NCI-H2227 (cell line): ENCODE measurements at regions not wholly inside any gene's neighbourhood (a gene's known extent, or its start where the extent isn't known, plus 50 kb on each side); places are given as distances from the start of the nearest gene placed in this dataset.
A peak's percentile ranks its signal among the peaks of the same experiment; 100 is the strongest.

ENCODE experiments used
- DNase-seq: peaks from one replicate; lab custom pipeline; 2025; ENCODE audit not compliant: unreplicated experiment; lab: John Stamatoyannopoulos, UW

DNA sequence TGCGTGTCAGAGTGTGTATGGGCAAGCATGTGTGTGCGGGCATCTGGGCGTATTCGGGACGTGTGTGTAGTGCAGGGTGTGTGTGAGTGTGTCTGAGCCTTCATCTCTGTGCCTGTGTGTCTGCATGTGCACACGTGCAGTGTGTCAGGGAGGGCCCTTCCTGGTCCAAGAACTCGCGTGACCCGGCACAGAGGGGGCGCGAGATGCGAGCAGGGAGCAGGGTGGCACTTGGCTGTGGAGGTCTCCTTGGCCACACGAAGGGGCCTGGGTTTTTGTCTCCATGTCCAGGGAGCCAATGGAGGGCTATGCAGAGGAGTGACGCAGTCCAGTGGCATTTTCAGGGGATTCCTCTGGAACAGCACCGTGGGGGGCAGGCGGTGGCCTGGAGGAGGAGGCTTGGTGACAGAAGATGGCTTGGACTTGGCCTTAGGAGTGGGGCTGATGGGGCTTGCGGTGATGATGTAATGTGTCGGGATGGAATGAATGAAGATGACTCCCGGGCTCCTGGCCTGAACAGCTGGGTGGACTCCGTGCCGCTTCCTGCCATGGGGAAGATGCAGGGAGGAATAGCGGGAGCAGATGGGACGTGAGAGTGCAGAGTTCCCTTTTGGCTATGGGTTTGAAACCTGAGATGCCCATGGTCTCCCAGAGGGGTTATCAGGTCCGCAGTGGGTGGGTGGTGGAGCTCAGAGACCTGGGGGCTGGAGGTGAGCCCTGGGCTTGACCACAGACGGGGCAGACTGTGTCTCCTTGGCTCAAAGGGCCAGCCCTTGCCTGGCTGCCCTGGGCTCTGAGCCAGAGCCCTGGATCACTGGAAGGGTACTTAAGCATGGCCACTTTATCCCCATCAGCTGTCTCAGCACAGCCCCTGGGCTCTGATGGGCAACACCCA is 208.3 kb downstream of the PHETA1 start:
- DNase-seq, result no peak

DNA sequence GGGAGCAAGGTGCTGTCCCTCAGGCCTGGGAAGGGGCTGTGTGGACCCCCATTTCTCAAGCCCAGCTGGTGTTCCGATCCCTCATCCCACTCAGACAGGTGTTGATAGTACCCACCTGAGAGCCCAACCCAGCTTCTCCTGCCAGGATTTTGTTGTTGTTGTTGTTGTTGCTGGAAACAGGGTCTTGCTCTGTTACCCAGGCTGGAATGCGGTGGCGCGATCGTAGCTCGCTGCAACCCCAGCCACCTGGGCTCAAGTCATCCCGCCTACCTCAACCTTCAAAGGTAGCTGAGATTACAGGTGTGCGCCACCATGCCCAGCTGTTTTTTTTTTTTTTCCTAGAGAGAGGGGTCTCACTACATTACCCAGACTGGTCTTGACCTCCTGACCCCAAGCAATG is 209.9 kb downstream of the PHETA1 start:
- DNase-seq, result no peak

DNA sequence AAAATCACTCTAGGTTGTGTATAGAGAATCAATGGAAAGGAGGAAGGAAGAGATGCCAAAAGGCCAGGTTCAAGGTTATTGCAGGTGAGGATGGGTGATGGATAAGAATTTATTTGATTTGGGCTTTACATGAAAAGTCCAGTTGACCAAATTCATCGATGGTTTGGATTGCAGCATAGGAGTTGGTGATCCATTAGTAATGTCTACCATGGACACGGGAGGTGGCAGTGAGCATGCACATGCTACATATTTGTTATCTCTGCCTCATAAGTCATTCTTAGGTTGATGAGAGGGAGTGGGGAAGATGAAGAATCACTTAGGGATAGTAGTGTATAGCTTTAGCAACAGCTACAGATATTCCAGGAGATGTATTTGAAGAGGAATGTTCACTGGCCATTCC is 211.4 kb downstream of the PHETA1 start:
- DNase-seq, result no peak

DNA sequence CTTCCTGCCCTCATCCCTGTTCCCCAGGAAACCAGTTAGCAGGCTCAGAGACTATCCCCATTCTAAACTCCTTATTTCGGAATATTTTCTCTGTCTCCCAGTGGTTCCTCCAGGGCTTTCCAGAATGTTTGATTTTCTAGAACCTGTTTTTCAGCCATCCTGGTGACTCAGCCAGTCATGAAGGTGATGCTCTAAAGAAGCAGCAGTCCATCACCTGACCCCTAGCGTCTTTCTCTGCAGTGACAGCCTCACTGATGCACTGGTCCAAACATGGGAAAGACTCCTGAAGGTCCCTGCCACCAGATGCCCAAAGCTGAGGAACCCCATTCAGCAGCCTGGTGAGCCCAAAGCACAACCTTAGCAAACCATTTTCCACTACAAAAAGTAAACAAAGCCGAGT is 212.6 kb downstream of the PHETA1 start:
- no peak for DNase-seq

DNA sequence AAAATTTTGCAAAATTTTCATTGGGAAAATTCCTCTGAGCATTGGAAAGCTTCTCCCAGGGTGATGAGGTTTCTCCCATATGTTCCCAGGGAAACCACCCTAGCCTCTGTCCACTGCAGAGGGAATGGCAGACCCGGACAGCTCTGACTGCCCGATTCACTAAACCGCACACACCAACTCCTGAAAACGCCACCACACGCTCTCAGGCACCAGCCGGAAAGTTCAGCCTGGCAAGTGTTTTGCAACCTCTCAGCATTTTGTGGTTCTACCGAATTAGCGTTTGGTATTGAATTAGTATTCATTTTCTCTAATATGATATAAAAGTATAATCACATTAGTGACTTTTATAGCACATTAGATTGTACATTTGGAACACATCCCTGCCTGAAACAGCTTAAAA is 213.4 kb downstream of the PHETA1 start:
- DNase-seq, result no peak

DNA sequence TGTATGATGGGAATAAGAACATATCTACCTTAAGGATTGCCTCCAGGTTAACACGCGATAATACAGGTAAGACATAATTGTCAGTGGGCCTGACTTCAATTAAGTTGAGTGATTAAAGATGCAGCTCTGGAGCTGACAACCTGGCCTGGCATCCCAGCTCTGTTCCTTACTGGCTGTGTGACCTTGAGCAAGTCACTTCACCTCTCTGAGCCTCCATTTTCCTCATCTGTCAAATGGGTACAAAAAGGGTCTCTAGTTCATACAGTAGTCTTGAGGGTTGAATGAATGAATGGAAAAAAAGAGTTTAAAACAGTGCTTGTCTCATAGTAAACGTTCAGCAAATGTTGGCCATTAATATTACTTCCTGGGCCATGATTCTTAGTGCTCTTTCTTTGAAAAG is 213.9 kb downstream of the PHETA1 start:
- no peak for DNase-seq

DNA sequence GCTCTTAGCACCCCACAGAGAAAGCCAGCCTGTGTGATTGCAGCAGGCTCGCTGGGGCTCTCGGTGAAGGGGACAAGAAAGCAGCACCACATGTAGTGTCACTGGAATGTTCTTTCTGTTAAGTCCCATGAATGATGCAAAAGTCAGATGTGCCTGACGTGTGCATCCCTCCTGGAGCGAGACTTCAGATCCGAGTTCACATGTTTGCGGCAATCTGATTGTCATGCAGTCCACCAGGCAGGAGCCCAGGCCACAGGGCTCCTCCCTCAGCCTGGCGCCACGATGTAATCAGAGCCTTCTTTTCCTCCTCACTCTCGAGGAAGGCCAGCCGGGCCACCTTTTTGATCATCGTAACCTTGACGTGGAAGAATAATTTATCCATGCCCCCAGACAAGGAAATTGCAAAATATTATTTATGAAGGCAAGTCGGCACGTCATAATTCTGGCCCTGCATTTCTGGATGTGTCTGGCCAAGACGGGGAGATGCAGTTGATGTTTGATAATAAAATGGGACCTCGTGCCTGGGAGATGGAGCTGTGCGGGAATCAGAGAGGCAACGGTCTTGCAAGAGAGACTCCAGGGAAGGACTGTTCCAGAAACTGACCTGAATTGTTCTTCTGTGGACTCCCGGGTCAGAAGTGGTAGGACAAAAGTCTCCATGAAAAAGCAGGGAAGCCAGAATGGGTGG is 214.6 kb downstream of the PHETA1 start:
- DNase-seq, result peak; percentile 31

DNA sequence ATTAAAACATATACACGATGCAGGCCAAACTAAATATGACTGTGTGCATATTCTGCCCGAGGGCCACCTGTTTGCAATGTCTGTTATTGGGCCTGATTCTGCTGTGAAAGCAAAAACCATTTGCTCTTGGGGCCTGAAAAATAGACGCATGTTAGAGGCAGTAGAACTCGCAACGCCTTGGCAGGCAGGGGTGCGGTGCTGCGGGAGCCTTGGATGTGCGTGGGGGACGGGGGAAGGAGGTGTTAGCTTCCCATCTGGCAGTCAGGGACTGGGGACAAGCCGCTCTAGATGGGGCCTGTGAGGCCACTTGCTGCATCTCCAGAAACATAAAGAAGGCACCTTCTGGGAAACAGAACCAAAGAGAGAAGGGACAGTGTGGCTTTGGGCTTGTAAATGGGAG is 216.3 kb downstream of the PHETA1 start:
- no peak for DNase-seq

DNA sequence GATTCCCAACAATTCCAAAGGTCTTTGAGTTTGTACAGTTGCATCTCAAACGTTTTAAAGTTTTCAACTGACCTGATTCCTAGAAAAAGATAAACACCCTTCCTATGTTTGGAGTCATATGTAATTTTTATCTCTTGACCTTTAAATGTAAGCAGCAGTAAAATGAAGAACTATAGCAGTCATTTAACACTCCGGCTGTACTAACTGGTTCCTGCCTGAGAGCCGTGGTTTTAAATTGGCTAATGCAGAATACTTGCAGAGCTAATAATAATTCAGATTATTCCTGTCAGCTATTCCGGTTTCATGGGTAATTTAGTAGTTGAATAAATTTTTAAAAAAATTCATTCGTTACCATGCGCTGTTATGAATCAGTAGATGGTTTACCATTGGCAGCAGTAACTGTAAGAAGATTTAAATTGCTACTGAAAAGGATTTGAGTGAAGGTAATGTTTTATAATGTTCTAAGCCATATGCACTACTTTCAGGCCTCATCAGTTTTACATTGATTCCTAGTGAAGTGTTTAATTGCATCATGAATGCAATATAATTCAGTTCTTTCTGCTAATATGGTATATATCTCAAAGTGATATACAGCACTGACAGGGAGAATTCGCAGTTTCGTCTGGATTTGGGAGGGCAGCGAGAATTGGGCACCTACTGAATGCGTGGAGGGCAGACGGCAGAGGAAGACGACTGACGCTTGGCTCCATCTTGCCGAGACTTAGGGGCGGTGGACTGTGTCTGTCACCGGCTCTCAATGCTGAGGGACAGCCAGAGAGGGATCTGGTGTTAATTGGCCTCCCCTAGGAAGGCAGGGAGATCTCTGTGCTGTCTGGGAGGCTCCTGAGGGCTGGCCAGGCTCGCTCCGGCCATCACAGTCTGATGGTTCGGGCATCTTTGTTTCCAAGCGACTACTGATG is 217.7 kb downstream of the PHETA1 start:
- no peak for DNase-seq

DNA sequence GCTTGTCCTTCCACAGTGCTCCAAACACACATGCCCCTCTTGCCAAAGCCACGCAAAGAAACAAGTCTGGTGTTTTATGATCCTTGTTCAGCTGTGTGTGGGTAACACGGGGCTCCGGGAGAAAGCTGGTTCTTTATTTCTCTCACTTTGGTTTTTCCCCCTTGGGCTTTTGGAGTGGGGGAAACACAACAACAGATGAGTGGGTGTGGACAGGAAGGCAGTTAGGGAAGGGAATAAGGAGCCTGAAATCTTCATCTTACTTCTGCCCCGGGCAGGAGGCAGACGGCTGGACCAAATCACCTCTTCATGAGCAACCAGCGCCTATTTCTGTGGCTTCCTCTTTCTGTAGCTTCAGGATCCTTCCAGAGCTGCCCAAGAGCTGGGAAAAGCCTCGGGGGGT is 218.5 kb downstream of the PHETA1 start:
- no peak for DNase-seq

DNA sequence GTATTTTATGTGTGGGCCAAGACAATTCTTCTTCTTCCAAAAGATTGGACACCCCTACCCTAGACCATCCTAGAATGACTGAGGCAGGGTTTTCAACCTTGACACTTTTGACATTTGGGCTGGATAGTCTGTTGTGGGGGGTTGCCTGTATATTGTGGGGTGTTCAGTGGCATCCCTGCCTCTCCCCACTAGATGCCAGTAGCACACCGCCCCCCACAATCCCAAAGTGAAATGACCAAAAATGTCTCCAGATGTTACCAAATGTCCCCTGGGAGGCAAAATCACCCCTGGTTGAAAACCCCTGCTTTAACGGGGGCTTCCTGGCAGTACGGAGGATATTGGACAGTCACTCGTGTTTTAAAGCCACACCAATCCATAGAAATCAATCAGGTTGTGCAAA is 219.6 kb downstream of the PHETA1 start:
- DNase-seq, result no peak

DNA sequence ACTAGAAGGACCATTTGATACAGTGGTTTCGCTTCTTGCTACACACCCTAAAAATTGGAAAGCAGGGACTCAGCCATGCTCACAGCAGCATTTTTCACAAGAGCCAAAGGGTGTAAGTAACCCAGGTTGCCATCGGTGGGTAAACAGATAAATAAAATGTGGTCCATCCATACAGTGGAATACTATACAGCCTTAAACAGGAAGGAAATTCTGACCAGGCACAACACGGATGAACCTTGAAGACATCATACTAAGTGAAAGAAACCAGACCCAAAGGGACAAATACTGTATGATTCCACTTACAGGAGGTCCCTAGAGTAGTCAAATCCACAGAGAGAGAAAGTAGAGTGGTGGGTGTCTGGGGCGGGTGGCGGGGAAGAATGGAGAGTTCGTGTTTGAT is 220.9 kb downstream of the PHETA1 start:
- no peak for DNase-seq

DNA sequence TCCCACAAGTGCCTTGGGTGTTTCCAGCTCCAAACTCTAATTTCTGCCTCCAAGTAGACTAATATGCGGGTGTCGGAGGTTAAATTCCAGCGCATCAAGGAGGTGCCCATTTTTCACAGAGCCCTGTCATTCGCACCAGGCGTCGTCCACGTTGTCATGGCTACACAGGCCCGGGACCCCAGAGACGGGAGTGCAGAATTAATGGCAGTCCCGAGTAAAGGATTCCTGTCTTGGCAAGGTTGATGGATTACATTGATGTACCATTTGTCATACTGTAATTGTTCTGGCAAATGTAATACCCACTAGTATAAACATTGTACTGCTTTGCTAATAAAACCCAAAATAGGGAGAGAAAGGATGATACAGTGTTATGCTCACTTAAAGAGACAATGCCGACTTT is 222.9 kb upstream of the MYL2 start:
- DNase-seq, result peak; percentile 57

DNA sequence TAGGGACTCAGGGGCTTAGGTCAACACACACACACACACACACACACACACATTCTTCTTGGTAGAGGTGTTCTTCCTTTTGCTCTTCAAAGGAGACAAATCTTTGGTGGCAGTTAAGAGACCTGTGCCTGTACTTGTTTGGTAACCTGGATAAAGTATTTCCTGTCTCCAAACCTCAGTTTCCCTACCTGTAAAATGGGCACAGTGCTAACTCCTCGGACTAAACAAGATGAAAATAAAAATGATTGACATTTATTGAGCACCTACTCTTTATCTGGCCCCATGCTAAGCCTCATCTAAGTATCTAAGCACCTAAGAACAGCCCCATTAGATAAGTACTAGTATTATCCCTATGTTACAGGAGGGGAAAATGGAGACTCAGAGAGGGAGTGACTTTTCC is 220.8 kb upstream of the MYL2 start:
- DNase-seq, result no peak

DNA sequence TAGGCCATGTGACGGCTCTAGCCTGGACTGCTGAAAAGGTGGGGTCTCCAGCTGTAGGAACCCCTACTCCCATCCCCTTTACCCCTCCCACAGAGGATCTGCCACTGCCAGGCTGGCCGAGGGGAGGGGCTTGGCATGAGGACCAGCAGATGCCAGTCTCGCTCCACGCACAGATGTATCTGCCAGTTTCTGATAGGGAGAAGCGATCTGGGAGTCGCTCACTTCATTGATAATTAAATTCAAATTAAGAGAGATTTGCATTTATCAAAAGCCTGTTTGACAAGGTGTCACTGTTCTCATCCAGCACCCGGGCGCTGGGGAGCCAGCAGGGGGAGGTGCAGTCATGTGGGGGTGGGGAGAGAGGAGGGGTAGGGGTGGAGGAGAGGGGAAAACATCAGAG is 217.6 kb upstream of the MYL2 start:
- DNase-seq, result no peak

DNA sequence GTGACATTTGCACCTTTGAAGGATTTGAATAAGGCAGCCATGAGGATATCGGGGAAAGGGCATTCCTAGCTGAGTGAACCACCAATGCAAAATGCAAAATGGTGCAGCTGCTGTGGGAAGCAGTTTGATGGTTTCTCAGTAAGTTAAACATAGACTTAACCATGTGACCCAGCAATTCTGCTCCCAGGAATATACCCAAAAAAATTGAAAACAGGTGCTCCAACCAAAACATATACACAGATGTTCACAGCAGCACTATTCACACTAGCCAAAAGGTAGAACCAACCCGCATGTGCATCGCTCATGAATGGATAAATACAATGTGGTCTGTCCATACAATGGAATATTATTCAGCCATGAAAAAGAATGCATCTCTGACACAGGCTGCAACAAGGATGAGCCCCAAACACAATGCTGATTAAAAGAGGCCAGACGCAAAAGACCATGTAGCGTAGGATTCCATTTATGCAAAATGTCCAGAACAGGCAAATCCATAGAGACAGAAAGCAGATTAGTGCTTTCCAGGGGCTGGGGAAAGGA is 215.0 kb upstream of the MYL2 start:
- no peak for DNase-seq

DNA sequence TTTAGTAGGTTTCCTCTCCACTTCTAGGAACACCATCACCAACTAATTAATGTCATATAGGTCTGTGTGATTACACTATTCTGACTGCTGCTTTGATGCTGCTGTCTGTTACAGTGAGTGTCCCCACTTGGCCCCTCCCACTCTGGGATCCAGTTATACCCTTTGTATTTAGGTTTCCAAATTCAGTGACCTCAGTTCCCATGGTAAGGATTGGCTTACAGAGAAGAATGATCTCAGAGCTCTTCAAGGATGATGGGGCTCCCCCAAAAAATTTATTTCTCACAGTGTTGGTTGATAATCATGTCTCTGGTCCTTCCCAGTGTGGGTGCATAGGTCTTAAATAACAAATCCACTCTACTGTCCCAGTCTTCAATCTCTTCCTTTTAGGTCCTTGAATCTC is 210.0 kb upstream of the MYL2 start:
- no peak for DNase-seq

DNA sequence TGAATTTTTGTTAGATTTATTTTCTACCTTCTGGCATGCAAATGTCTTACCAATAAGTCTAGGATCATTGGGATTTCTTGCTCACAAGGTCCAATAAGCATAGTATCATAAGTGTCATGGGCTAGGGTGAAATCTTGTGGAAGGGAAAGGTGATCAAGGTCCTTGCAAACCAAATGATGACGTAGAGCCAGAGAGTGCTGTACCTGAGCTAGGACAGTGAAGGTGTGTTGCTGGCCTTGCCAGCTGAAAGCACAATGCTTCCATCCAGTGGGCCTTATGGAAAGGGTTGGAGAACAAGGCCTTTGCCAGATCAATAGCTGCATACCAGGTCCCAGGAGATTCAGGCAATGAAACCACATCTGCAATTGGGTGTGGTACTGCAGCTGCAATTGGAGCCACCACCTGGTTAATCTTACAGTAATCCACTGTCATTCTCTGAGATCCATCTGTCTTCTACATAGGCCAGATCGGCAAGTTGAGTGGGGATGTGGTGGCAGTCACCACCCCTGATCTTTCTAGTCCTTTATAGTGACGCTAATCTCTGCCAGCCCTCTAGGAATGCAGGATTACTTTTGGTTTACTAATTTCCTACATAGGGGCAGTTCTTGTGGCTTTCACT is 208.9 kb upstream of the MYL2 start:
- DNase-seq, result no peak

DNA sequence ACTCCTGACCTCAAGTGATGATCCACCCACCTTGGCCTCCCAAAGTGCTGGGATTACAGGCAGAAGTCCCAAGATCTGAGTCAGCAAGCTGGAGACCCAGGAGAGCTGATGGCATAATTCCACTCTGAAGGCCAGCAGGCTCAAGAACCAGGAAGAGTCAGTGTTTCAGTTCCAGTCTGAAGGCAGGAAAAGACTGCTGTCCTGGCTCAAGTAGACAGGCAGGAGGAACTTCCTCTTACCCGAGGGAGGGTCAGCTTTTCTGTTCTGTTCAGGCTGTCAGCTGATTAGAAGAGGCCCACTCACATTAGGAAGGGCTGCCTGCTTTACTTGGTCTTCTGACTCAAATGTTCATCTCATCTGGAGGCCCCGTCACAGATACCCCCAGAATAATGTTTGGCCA is 206.0 kb upstream of the MYL2 start:
- no peak for DNase-seq

DNA sequence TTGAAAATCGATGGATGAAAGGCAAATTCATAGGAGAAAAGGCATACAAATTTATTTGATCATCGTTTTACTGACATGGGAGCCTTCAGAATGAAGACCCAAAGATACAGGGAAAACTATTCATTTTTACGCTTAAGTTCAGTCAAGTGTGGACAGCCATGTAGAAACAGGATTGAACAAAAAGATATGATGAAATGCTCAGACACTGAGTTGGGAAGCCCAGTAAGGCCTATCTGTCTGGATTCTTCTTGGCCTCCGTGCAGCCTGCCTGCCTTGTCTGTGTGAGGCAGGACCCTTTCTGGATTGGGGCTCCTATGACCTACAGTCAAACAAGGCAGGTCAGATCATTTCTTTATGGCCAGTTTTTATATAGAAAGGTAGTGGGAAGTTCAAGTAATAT is 203.8 kb upstream of the MYL2 start:
- no peak for DNase-seq

DNA sequence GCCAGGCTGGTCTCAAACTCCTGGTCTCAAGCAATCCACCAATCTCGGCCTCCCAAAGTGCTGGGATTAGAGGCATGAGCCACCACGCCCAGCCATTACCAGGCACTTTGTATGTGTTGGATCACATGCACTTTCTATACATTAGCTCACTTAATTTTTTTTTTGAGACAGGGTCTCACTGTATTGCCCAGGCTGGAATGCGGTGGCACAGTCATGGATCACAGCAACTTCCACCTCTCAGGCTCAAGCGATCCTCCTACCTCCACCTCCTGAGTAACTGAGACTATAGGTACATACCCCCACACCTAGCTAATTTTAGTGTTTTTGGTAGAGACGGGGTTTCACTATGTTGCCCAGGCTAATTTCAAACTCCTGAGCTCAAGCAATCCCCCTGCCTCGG is 203.0 kb upstream of the MYL2 start:
- DNase-seq, result no peak
